ENCODE measurements at regions not wholly inside any gene's neighbourhood (a gene's known extent, or its start where the extent isn't known, plus 50 kb on each side); places are given as distances from the start of the nearest gene placed in this dataset.
A peak's percentile ranks its signal among the peaks of the same experiment; 100 is the strongest.
"Not testable (repeated sequence)": the region's sequence is repeated elsewhere in the genome, so short reads cannot be mapped to it uniquely, and the experiment has no call there.

DNA sequence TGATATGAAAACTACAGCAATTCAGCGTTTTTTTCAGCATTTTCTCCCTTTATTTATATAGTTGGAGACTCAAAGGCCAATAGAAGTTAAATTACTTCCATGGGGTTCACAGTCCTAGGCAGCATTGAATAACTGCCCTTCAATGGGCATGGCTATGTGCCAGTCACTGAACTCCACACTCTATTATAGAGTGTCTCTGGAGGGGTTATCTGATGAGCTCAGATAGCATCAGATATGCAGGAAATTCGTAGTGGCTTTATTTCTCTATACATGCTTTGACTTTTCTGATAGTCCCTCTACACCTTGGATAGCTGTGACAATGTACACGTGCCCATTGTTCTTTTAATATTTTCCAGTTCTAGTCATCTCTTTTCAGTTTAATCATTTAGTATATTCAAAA is 396.9 kb upstream of the CBLB start:
- DNase-seq (ENCODE audit: low spot score): no peak

DNA sequence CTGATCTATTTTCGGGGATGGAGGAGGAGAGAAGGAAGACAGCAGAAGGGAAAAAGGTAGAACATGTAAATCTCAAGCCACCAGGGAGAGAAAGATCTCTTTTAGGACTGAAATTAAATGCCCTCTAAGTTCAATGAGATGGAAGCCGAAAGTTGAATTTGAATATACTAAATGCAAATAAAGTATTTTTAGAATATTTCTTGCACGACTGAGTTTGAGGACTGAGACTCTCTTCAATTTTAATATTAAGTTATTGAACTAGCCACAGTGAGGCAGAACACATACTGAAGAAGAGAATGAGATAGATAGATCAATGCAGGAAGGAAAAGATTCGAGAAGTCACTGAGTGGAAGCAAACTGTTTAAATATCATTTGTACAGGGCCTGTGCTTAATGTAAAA is 399.9 kb upstream of the CBLB start:
- DNase-seq (ENCODE audit: low spot score): no peak

DNA sequence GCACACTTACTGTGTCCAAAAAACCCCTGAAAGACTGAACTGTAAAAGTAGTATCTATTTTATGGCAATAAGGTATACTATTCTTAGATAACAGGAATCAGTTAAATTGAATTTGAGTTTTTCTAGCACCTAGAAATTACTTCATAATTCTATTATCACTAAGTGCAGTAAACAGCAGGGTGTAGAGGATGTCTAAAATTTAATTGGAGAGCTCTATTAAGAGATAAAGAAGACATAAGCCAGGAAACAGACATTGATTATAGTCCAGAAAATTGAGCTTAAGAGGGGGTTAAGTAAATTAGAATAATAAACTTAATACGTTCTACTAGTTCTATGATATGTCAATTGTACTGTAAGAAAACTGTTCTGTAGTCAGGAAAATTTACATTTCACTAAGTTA is 403.5 kb upstream of the CBLB start:
- DNase-seq (ENCODE audit: low spot score): no peak

DNA sequence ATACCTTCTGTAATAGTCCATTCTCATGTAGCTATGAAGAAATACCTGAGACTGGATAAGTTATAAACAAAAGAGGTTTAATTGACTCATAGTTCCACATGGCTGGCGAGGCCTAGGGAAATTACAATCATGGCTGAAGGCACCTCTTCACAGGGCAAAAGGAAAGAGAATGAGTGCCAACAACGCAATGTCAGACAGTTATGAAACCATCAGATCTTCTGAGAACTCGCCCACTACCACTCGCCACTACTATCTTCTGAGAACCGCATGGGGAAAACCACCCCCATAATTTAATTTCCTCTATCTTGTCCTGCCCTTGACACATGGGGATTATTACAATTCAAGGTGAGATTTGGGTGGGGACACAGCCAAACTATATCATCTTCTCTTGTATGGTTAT is 406.8 kb upstream of the CBLB start:
- no peak for DNase-seq (ENCODE audit: low spot score)

DNA sequence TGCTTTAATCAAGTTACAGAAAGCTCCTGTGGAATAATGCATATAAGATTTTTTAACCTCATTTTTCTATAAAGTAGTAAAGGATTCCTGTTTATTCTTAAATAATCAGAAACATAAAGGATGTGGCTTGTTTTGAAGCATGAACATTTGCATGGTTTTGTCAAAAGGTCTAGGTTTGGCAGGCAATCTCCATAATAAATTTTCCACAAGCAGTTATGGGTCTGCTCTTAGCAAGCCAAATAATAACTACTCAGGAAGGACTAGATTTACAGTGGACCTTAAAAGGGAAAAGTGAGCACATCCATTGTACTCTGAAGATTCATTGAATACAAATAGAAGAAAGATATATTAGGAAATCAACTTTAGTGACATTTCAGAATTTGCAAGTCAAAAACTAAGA is 407.3 kb upstream of the CBLB start:
- DNase-seq (ENCODE audit: low spot score): no peak

DNA sequence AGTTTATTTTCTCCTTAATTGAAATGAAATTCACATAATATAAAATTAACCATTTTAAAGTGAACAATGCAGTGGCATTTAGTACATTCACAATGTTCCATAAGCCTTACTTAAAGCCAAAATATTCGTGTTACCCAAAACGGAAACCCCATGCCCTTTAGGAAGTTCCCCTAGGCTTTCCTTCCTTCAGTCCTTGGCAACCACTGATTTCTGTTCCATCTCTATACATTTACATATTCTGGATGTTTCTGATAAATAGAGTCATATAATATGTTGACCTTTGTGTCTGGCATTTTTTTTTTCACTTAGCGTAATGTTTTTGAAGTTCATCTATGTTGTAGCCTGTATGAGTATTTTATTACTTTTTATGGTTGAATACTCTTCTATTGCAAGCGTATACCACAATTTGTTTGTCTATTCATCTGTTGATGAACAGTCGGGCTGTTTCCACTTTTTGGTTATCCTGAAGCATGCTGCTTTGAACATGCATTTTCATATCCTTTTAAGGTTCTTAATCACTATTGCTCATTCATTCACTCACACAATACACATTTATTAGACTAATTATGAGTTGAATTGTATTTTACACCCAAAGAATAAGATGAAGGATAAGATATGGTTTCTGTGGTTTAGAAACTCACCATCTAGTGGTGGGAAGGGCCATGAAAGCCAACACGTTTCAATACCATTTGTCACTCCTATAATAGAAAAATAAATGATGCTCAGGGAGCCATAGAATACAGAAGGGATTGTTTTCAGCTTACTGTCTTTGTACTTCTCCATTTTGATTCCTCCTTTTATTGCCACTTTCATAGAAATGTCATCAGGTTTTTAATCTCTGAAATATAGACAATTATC is 408.2 kb upstream of the CBLB start:
- no peak for DNase-seq (ENCODE audit: low spot score)

DNA sequence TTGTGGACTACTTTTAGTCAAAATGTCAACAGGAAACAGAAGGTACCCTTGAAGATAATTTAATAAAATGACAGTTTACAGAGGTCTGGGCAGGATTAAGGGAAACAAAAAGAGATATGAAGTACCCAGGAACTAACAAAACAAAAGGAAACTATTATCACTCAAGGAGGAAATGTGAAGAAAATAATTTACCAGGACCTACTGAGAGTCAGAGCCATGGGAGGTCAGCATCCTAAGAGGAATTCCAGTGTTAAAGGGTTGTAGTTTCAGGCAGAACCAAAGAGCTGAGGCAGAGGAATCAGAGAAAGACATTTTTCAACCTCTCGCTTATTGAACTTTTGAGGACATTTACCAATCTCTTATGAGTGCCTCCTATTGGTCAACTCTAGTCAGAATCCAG is 408.9 kb upstream of the CBLB start:
- DNase-seq (ENCODE audit: low spot score): no peak

DNA sequence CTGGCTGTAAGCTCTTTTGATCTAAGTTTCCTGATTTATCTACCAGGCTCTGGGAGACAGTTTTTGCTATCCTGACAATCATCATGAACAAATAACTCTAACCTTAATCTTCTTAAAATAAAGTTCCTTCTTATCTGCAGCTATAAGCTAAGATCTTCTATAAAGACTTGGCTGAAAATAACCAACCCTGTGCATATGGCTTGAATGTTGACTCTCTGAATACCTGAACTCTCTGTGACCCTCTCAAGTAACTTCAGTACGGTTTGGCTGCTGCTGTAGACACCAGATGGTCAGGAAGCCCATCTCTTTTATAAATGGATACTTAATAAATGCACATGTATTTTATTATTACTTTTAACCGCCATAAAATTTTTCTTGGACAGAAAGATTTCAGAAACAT is 412.4 kb upstream of the CBLB start:
- DNase-seq (ENCODE audit: low spot score): no peak

DNA sequence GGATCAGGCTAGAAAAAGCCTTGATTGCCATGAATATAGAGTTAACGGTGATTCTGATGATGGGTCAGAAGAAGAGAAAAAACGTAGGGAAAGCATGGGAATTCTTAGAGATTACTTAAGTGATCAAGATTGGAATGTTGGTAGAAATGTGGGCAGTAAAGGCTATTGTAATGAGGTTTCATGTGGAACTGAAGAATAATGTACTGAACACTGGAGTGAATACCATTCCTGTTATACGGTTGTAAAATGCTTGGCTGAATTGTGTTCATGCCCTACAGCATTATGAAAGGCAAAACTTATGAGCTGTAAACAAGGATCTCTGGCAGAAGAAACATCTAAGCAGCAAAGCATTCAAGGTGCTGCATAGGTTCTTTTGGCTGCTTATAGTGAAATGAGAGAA is 414.1 kb upstream of the CBLB start:
- DNase-seq (ENCODE audit: low spot score): no peak

DNA sequence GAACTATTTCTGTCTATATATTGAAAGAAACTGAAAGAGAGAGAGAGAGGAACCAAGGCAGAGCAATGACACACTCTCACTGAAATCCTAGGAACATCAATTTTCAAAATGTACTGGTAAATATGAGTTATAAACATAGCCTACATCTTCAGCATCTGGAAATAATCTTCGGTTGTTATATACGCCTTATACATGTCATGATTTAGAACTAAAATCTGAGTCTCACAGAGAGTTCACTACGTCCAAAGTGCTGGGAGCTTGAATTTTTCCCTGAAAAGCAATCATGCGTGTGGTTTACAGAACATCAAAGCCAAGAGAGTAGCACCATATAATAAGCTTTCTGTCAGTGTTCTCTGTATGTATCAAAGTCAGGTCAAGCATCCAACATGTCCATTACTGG is 420.0 kb upstream of the CBLB start:
- no peak for DNase-seq (ENCODE audit: low spot score)

DNA sequence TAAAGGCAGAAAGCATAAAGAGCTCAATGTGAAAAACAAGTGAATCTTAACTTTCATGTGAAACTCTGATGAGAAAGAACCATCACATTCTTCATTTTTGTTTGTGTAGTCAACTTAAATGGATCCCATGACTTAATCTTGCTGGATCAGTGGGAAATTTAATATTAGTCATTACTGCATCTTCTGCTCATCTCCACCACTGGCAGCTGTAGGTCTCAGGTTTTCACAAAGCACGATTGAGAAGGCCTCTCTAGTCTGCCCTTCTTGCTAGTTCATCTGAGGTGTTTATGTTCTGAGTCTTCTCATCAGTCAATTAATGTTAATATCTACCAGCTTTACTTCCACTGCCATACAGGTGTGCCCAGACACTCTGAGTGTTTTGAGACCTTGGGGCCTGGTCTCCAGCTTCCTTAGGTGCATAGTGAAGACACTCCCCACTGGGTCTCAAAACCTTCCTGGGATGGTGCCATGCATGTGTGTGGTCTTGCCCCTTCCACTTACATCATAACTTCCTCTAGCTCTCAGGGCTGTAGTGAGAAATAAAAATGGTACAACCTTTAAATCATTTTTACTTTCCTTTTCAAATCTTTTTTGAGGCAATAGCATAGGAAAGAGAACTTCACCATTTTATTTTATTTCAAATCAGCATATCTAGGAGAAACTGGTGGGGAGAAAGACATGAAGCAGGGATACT is 421.6 kb upstream of the CBLB start:
- no peak for DNase-seq (ENCODE audit: low spot score)

DNA sequence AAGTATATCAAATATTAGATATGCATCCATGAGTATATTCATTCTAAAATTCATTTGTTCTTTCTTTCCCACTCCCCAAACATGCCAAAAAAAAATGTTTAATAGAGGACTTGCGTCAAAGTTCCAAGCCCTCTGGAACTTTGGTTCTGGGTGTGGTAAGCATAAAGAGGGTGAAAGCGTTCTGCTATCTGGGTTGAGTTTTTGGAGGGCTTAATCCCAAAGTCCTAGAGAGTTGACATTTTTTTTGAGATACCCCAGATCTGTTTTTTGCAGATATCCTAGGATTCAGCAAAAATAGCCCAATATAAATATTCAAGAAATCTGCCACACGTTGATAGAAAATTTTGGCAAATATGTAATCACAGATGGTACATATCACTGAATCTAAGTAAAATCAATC is 424.3 kb upstream of the CBLB start:
- DNase-seq (ENCODE audit: low spot score): no peak

DNA sequence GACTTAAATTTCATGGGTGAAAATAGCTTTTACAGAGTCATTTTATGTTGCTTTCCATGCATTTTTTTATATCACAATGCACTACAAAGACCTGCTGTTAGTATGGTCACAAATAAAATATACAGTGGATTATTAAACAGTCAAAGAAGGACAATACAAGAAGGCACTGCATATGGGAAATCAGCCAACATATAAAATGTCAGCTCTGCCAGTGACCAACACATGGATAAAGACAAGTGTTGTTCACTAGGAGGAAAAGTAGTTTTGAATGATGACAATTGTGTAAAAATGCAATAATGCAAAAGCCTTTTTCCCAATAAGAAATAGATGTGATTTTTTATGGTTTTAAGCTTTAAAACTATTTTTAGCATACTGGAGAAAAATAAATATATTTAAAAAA is 425.3 kb upstream of the CBLB start:
- DNase-seq (ENCODE audit: low spot score): no peak

DNA sequence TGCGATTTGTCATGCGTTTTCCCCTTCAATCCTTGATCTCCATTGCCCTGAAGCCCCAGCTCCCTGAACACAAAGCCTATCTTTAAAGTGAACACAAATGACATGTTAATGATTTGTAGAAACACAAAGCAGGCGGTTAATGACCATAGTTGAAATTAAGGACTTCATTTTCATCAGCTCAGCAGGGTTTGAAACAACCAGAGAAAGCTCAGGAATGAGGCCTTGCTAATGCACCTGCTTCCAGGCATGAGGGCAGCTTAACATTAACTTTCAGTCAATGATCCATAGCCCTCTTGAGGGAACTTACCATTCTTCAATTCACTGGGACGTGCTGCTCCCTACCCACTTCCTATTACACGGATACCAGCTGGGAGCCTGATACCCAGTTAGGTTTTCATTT is 427.2 kb upstream of the CBLB start:
- DNase-seq (ENCODE audit: low spot score): no peak

DNA sequence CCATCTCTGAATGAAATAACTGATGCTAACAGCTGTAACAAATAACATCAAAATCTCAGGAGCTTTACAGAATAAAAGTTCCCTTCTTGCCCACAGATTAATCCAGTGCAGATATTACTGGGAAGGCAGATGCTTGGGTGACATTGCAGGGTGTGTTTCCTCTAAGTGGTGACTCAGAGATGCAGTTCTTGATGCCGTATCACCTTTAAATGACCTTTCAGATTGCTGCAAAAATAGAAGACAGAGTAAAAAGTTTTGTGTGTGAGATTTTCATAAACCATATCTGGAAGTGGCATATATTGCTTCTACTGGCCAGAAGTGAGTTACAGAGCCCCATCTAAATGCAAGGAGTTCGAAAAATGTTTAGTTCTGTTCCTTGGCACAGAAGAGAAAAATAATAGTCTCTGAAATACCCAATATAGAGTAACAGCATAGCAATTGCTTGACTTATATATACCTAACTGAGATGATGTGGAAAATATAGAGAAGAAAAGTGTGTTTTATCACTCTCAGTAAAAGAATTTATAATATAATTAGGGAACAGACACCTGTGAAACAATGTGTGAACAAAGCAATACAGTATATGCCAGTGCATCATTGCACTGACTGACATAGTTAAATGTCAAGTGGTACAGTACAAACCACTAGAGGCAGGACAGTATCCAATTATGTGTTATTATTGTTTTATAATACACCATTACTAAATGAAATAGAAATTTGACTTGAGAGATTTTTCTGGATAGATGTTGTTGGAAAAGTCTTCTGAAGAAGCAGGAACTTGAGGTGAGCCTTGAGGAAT is 430.7 kb upstream of the CBLB start:
- peak; percentile 4 for DNase-seq (ENCODE audit: low spot score)

DNA sequence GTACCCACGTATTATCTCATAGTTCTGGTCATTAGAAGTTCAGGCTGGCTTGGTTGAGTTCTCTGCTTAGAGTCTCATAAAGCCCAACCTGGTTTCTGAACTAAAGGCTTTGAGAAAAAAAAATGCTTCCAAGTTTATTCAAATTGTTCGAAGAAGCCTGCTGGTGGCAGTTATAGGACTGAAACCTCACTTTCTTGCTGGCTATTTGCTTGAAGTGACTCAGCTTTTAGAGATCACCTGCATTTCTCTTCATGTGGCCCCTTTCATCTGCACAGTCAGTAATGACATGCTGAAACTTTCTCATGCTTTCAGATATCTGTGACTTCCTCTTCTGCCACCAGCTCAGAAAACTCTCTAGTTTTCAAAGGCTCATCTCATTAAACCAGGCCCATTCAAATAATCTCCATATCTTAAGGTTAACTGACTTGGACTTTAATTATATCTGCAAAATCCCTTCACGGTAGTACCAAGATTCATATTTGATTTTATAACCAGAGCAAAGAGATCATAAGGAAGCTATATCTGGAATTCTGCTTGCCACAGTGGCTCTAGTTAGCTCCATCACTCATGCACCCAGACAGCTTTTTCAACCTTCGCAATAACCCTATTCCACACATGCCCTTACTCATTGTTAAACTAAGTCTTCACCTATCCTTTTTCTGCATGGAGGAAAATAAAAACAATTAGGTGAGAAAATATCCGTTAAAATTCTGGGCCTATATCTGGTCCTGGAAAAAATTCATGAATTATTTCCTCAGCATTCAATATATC is 433.8 kb upstream of the CBLB start:
- no peak for DNase-seq (ENCODE audit: low spot score)

DNA sequence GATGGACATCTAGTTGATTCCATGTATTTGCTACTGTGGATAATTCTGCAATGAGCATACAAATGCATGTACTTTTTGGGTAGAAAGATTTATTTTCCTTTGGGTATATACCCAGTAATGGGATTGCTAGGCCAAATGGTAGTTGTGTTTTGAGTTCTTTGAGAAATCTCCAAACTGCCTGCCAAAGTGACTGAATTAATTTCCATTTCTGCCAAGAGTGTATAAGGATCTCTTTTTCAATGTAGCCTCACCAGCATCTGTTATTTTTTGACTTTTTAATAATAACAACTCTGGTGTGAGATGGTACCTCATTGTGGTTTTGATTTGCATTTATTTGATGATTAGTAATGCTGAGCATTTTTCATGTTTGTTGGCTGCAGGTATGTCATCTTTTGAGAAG is 435.0 kb upstream of the CBLB start:
- DNase-seq (ENCODE audit: low spot score): no peak

DNA sequence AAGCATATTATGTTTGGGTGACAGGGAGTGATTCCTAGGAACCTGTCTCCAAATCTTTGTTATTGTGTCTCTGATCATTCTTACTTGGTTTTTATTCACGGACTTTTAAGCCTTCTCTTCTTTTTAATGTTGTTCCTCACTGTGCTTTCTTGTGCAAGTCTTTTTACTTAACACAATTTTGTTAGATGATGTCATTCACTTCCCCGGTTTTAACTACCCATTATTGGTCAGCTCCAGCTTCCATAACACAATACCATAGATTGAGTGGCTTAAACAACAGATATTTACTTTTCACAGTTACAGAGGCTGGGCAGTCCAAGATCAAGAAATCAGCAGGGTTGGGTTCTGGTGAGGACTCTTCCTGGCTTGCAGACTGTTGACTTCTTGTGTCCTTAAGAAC is 436.3 kb upstream of the CBLB start:
- DNase-seq (ENCODE audit: low spot score): no peak

DNA sequence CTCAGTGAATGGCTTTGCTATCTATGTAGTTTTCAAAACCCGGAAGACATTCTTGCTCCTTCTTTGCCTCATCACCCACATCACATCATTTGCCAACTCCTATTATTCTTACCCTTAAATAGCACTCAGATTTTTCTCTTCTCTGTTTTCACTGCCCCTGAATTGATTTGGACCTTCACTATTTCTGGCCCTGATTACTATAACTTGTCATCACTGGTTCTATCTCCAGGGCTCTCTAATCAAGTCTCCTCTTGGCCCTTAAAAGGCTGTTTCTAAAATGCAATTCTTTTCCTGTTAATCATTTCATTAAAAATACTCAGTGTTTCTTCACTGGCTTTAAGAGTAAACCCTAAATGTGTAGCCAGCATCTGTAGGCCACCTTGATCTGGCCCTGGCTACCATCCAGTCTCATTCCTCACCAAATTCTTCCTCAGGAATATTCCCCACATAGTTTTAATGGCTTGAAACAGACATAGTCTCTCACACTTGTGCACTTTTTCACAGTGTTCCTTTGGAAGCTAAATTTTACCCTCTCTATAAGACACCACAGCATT is 437.1 kb upstream of the CBLB start:
- no peak for DNase-seq (ENCODE audit: low spot score)

DNA sequence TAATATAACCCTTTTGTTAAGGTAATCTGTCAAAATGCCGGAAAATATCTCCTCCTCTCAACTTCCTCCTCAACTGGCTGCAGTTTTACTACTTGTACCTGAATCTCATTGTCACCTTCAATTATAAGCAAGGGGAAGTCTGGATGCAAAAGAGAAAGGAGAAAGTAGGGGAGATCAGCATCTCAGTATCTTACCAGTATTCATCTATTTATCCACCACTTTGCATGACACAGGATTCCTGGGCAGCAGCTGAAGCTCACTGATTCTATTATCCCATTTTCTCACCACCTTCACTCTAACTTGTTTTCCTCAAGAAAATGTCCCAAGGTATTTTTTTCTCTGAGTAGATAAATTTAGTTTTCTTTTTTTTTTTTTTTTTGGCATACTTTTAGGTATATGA is 440.5 kb upstream of the CBLB start:
- DNase-seq (ENCODE audit: low spot score): no peak

DNA sequence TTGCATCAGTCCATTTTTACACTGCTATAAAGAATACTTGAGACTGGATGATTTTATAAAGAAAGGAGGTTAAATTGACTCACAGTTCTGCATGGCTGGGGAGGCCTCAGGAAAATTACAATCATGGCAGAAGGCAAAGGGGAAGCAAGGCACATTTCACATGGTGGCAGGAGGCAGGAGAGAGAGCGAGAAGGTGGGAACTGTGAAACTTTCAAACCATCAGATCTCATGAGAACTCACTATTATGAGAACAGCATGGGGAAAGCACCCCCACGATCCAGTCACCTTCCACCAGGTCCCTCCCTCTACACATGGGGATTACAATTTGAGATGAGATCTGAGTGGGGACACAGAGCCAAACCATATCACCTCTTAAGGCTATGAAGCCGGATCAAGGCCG is 441.0 kb upstream of the CBLB start:
- DNase-seq (ENCODE audit: low spot score): not testable (repeated sequence)
